DND-41 (cell line): ENCODE measurements at regions not wholly inside any gene's neighbourhood (a gene's known extent, or its start where the extent isn't known, plus 50 kb on each side); places are given as distances from the start of the nearest gene placed in this dataset.

Experiments
- ATAC-seq: fragments of 200-7000 bp; cut with Tn5 transposase; 3 replicates; pipeline ENCODE4 v1.9.1; 2021; ENCODE audit warnings: low read depth; ENCODE audit not compliant: insufficient read depth
- DNase-seq: peaks from one replicate; pipeline ENCODE4 v3.0.0-alpha.2; 2020
- H2AFZ ChIP-seq: 2 replicates; pipeline ENCODE4 v1.6.0; 2012; ENCODE audit warnings: low read depth, low read length
- H3K27ac ChIP-seq: 2 replicates; pipeline ENCODE4 v1.5.1; 2012; ENCODE audit warnings: low read length, inconsistent platforms
- H3K27me3 ChIP-seq: fragments of 200-600 bp; sonication (generic); 2 replicates; pipeline ENCODE4 v1.6.0; 2012; ENCODE audit warnings: low read length, mild to moderate bottlenecking, inconsistent platforms; ENCODE audit not compliant: insufficient read depth, poor library complexity
- H3K36me3 ChIP-seq: 2 replicates; pipeline ENCODE4 v1.5.1; 2012; ENCODE audit warnings: low read length, inconsistent platforms; ENCODE audit not compliant: insufficient read depth
- H3K4me1 ChIP-seq: 2 replicates; pipeline ENCODE4 v1.5.1; 2012; ENCODE audit warnings: mild to moderate bottlenecking, low read length; ENCODE audit not compliant: insufficient read depth
- H3K4me2 ChIP-seq: 2 replicates; pipeline ENCODE4 v1.6.0; 2012; ENCODE audit warnings: mild to moderate bottlenecking, moderate library complexity, low read length, inconsistent platforms; ENCODE audit not compliant: insufficient read depth
- H3K4me3 ChIP-seq, 2 experiments: fragments of 200-600 bp in 1 of 2; shearing (Covaris generic) in 1 of 2; 2 replicates each; pipeline ENCODE4 v1.5.1; 2012 to 2016; ENCODE audit warnings: inconsistent platforms in 2 of 2, low read length in 2 of 2, mild to moderate bottlenecking in 2 of 2, low read depth in 1 of 2, moderate library complexity in 1 of 2
- H3K79me2 ChIP-seq: 2 replicates; pipeline ENCODE4 v1.6.0; 2012; ENCODE audit warnings: low read length, inconsistent platforms; ENCODE audit not compliant: insufficient read depth
- H3K9ac ChIP-seq: 2 replicates; pipeline ENCODE4 v1.6.0; 2012; ENCODE audit warnings: low read depth, mild to moderate bottlenecking, inconsistent platforms, low read length, moderate library complexity
- H3K9me3 ChIP-seq: 2 replicates; pipeline ENCODE4 v1.5.1; 2012; ENCODE audit warnings: low read length, moderate library complexity, mild to moderate bottlenecking, inconsistent platforms; ENCODE audit not compliant: insufficient read depth, severe bottlenecking
- H4K20me1 ChIP-seq: 2 replicates; pipeline ENCODE4 v1.6.0; 2012; ENCODE audit warnings: low read length; ENCODE audit not compliant: insufficient read depth
- EZH2 ChIP-seq: IDR thresholded peaks from 3 replicates; pipeline ENCODE4 v1.6.1; 2012; ENCODE audit warnings: borderline replicate concordance, low read depth, mild to moderate bottlenecking, moderate library complexity, low read length, inconsistent platforms; ENCODE audit not compliant: severe bottlenecking
- TF ChIP-seq, protein P1 (sequence below): IDR thresholded peaks from 2 replicates; pipeline ENCODE4 v1.5.1; 2012; ENCODE audit warnings: borderline replicate concordance, low read length, moderate library complexity, mild to moderate bottlenecking; ENCODE audit not compliant: poor library complexity, severe bottlenecking; ENCODE audit errors: extremely low read depth

GRCh38 chr19:32254509-32254890 lies 90.9 kb upstream of the ZNF507 start:
- Histone ChIP-seq H3K4me3 (no peak overlapping the region), H4K20me1 (no peaks in the 10 kb centered on the region), H3K9ac (no peak overlapping the region), H3K4me2 (no peak overlapping the region), H3K27me3 (no peaks in the 10 kb centered on the region), H3K27ac (no peak overlapping the region), H3K36me3 (no peaks in the 10 kb centered on the region), H3K9me3 (no peaks in the 10 kb centered on the region), H3K79me2 (no peaks in the 10 kb centered on the region), H2AFZ (no peak overlapping the region), H3K4me1 (no peaks in the 10 kb centered on the region)
- ATAC-seq = no peak
- DNase-seq = no peak
- TF ChIP-seq EZH2 = no peak
- TF ChIP-seq, protein P1, sequence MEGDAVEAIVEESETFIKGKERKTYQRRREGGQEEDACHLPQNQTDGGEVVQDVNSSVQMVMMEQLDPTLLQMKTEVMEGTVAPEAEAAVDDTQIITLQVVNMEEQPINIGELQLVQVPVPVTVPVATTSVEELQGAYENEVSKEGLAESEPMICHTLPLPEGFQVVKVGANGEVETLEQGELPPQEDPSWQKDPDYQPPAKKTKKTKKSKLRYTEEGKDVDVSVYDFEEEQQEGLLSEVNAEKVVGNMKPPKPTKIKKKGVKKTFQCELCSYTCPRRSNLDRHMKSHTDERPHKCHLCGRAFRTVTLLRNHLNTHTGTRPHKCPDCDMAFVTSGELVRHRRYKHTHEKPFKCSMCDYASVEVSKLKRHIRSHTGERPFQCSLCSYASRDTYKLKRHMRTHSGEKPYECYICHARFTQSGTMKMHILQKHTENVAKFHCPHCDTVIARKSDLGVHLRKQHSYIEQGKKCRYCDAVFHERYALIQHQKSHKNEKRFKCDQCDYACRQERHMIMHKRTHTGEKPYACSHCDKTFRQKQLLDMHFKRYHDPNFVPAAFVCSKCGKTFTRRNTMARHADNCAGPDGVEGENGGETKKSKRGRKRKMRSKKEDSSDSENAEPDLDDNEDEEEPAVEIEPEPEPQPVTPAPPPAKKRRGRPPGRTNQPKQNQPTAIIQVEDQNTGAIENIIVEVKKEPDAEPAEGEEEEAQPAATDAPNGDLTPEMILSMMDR = no peak

GRCh38 chr19:32255536-32256295 lies 89.7 kb upstream of the ZNF507 start:
- no peak for ATAC-seq
- Histone ChIP-seq H3K79me2 (no peaks in the 10 kb centered on the region), H3K36me3 (no peaks in the 10 kb centered on the region), H3K27ac (no peak overlapping the region), H3K27me3 (no peaks in the 10 kb centered on the region), H3K4me2 (no peak overlapping the region), H3K4me1 (no peaks in the 10 kb centered on the region), H3K9ac (no peak overlapping the region), H3K4me3 (no peak overlapping the region), H3K9me3 (no peaks in the 10 kb centered on the region), H2AFZ (no peak overlapping the region), H4K20me1 (no peaks in the 10 kb centered on the region)
- DNase-seq = no peak
- TF ChIP-seq, protein P1 = no peak
- no peak for TF ChIP-seq EZH2

DNA sequence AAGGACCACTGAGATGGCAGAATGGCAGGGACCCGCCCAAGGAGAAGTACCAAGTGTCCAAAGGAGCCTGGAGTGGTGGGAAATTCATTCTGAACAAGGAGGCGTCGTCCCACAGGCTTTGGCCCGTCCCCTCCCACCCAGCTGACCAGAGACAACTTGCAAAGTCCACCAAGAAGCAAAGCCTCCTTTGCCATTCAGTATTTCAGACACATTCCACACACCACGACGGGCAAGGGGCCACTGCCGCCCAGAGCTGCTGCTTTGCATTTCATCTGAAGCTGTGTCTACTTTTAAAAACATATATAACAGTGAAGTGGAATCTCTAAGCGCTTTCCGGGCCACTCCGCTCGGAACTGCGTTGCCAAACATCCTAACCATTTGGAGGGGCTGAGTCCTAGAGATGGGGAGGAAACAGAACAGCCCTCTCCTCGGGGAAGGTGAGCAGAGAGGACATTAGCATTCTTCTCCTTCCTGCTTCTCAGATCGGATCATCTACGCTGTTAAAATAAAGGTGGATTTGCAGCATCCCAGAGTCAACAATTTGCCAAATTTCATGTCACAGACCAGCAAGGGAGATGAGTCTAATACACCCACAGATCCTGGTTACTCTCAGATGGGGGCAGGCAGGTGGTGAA lies 89.0 kb upstream of the ZNF507 start:
- no peak for TF ChIP-seq EZH2
- TF ChIP-seq, protein P1 = no peak
- Histone ChIP-seq H3K9me3 (no peaks in the 10 kb centered on the region), H3K79me2 (no peaks in the 10 kb centered on the region), H3K27me3 (no peaks in the 10 kb centered on the region), H3K4me2 (no peak overlapping the region), H3K27ac (no peak overlapping the region), H3K4me1 (no peaks in the 10 kb centered on the region), H4K20me1 (no peaks in the 10 kb centered on the region), H3K9ac (no peak overlapping the region), H3K36me3 (no peaks in the 10 kb centered on the region), H3K4me3 (no peak overlapping the region), H2AFZ (no peak overlapping the region)
- no peak for ATAC-seq
- no peak for DNase-seq
